ENCODE measurements at regions not wholly inside any gene's neighbourhood (a gene's known extent, or its start where the extent isn't known, plus 50 kb on each side); places are given as distances from the start of the nearest gene placed in this dataset.
"Not testable (repeated sequence)": the region's sequence is repeated elsewhere in the genome, so short reads cannot be mapped to it uniquely, and the experiment has no call there.

DNA sequence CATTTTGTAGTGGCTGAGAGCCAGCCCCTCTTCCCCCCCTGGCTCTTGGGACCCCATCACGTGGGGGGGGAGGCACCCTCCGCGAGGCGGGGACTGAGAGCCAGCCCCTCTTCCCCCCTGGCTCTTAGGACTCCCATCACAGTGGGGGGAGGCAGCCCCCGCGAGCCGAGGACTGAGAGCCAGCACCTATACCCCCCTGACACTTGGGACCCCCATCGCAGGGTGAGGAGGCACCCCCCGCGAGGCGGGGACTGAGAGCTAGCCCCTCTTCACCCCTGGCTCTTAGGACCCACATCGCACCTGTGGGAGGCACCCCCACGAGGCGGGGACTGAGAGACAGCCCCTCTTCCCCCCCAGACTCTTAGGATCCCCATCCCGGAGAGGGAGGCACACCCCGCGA, 2426.5 kb upstream of the PCDH20 start:
- in situ Hi-C loops (cut with MboI; ENCODE audit: low sequenced_read_pairs in 4 of 4), result no loop called here
- intact Hi-C loops (cut with DNase I; ENCODE audit: low total_unique reads), result no loop called here
- Histone ChIP-seq H3K4me3 (no peak overlapping the region), H3K27me3 (no peaks in the 10 kb centered on the region), H3K4me1 (no peaks in the 10 kb centered on the region), H3K27ac (no peak overlapping the region), H3K36me3 (no peaks in the 10 kb centered on the region), H3K9me3 (no peaks in the 10 kb centered on the region)
- TF ChIP-seq, protein P1, sequence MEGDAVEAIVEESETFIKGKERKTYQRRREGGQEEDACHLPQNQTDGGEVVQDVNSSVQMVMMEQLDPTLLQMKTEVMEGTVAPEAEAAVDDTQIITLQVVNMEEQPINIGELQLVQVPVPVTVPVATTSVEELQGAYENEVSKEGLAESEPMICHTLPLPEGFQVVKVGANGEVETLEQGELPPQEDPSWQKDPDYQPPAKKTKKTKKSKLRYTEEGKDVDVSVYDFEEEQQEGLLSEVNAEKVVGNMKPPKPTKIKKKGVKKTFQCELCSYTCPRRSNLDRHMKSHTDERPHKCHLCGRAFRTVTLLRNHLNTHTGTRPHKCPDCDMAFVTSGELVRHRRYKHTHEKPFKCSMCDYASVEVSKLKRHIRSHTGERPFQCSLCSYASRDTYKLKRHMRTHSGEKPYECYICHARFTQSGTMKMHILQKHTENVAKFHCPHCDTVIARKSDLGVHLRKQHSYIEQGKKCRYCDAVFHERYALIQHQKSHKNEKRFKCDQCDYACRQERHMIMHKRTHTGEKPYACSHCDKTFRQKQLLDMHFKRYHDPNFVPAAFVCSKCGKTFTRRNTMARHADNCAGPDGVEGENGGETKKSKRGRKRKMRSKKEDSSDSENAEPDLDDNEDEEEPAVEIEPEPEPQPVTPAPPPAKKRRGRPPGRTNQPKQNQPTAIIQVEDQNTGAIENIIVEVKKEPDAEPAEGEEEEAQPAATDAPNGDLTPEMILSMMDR (IDR thresholded peaks at IDR 0.05 in 4 of 5, conservative IDR thresholded peaks at IDR 0.05 in 1 of 5), result no peak
- no peak for TF ChIP-seq POLR2A (IDR thresholded peaks at IDR 0.05)
- ATAC-seq (no peak), DNase-seq (no peak)

DNA sequence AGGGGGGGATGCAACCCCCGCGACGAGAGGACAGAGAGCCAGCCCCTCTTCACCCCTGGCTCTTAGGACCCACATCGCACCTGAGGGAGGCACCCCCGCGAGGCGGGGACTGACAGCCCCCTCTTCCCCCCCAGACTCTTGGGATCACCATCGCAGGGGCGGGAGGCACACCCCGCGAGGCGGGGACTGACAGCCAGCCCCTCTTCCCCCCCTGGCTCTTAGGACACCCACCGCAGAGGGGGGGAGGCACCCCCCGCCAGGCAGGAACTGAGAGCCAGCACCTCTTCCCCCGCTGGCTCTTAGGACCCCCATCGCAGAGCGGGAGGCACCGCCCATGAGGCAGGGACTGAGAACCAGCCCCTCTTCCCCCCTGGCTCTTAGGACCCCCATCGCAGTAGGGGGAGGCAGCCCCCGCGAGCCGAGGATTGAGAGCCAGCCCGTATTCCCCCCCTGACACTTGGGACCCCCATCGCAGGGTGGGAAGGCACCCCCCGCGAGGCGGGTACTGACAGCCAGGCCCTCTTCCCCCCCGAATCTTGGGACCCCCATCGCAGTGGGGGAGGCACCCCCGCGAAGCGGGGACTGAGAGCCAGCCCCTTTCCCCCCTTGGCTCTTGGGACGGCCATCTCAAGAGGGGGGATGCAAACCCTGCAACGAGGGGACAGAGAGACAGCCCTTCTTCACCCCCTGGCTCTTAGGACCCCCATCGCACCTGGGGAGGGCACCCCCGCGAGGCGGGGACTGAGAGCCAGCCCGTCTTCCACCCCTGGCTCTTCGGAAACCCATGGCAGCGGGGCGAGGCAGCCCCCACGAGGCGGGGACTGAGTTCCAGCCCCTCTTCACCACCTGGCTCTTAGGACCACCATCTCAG, 2425.1 kb upstream of the PCDH20 start:
- no peaks in the 10 kb centered on the region for H3K27me3 ChIP-seq
- H3K27ac ChIP-seq, result no peak overlapping the region
- ATAC-seq (no peak), DNase-seq (no peak)
- TF ChIP-seq, protein P1 (IDR thresholded peaks at IDR 0.05 in 4 of 5, conservative IDR thresholded peaks at IDR 0.05 in 1 of 5), result no peak
- TF ChIP-seq POLR2A (IDR thresholded peaks at IDR 0.05), result no peak
- intact Hi-C loops (cut with DNase I; ENCODE audit: low total_unique reads), result no loop called here
- H3K4me3 ChIP-seq, result no peak overlapping the region
- in situ Hi-C loops (cut with MboI; ENCODE audit: low sequenced_read_pairs in 4 of 4), result no loop called here
- H3K4me1 ChIP-seq, result no peaks in the 10 kb centered on the region
- no peaks in the 10 kb centered on the region for H3K36me3 ChIP-seq
- no peaks in the 10 kb centered on the region for H3K9me3 ChIP-seq

DNA sequence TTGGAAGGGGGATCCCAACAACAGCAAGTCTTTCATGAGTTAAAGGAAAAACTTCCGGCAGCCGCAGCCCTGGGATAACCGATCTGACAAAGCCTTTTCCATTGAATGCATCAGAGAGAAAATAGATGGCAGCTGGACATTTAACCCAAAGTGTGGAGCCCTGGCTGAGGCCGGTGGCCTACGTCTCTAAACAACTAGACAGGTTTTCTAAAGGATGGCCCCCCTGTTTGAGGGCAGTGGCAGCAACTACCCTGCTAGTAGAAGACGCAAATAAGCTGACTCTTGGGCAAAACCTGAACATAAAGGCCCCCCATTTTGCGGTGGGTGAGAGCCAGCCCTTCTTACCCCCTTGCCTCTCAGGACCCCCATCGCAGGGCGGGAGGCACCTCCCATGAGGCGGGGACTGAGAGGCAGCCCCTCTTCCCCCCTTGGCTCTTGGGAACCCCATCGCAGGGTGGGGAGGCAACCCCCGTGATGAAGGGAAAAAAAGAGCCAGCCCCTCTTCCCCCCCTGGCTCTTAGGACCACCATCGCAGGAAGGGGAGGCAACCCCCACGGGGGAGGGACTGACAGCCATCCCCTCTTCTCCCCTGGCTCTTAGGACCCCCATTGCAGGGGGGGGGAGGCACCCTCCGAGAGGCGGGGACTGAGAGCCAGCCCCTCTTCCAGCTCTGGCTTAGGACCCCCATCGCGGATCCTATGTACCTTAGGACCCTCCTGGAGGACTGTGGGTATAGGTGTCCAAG, 2422.9 kb upstream of the PCDH20 start:
- no peaks in the 10 kb centered on the region for H3K4me1 ChIP-seq
- in situ Hi-C loops (cut with MboI; ENCODE audit: low sequenced_read_pairs in 4 of 4) (no loop called here), intact Hi-C loops (cut with DNase I; ENCODE audit: low total_unique reads) (no loop called here)
- H3K36me3 ChIP-seq, result no peaks in the 10 kb centered on the region
- DNase-seq (no peak), ATAC-seq (no peak)
- H3K4me3 ChIP-seq, result no peak overlapping the region
- no peaks in the 10 kb centered on the region for H3K27me3 ChIP-seq
- no peak overlapping the region for H3K27ac ChIP-seq
- no peak for TF ChIP-seq POLR2A (IDR thresholded peaks at IDR 0.05)
- TF ChIP-seq, protein P1 (IDR thresholded peaks at IDR 0.05 in 4 of 5, conservative IDR thresholded peaks at IDR 0.05 in 1 of 5), result no peak
- no peaks in the 10 kb centered on the region for H3K9me3 ChIP-seq

DNA sequence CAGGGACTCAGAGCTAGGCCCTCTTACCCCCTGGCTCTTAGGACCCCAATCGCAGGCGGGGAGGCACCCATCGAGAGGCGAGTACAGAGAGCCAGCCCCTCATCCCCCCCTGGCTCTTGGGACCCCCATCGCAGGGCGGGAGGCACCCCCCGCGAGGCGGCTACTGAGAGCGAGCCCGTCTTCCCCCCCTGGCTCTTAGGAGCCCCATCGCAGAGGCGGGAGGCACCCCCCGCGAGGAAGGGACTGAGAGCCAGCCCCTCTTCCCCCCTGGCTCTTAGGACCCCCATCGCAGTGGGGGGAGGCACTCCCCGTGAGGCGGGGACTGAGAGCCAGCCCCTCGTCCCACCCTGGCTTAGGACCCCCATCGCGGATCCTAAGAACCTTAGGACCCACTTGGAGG, 2422.1 kb upstream of the PCDH20 start:
- DNase-seq; intact Hi-C loops (cut with DNase I; ENCODE audit: low total_unique reads); ATAC-seq: not testable (repeated sequence)

DNA sequence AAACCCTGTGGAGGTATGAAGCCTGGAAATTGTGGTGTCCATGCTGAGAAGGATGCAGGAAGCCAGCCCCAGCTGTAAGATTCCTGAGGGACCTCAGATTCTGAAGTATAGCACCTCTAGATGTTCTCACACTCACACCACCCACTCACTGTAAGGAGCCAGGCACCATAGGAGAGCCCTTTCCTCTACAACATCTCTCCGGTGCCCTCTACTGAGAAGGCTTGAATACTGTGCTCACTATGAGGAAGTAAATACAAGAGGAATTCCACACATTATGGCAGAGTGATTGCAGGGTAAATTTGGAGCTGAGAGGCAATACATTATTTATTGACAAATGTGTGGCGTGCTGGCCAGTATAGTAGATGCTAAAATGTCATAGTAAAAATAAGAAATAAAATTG, 2414.0 kb upstream of the PCDH20 start:
- intact Hi-C loops (cut with DNase I; ENCODE audit: low total_unique reads); DNase-seq; H3K27me3 ChIP-seq; H3K9me3 ChIP-seq; ATAC-seq; H3K4me1 ChIP-seq; H3K4me3 ChIP-seq; in situ Hi-C loops (cut with MboI; ENCODE audit: low sequenced_read_pairs in 4 of 4); H3K36me3 ChIP-seq; H3K27ac ChIP-seq: not testable (repeated sequence)

More for the DNA sequence above, 2422.1 kb upstream of the PCDH20 start:
- H3K4me1 ChIP-seq; H3K36me3 ChIP-seq; H3K9me3 ChIP-seq; H3K4me3 ChIP-seq; H3K27me3 ChIP-seq; H3K27ac ChIP-seq; in situ Hi-C loops (cut with MboI; ENCODE audit: low sequenced_read_pairs in 4 of 4): not testable (repeated sequence)

DNA sequence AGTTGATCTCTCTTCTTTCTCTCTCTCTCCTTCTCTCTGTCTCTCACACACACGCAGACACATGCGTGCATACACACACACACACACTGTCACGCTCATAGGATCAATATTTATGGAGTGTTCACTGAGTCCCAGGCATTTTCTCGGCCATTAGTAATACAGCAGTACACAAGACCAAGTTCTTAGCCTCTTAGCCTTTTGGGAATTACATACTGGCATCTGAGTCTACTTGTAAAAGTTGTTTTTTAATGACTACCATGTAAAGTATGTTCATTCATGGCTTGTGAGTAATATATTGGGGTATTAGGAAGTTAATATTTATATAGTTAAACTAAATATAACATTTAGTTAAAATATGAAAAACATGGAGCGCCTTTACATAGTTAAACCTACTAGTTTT, 2406.1 kb upstream of the PCDH20 start:
- H3K4me3 ChIP-seq; H3K27me3 ChIP-seq; intact Hi-C loops (cut with DNase I; ENCODE audit: low total_unique reads); H3K9me3 ChIP-seq; in situ Hi-C loops (cut with MboI; ENCODE audit: low sequenced_read_pairs in 4 of 4); H3K27ac ChIP-seq; H3K36me3 ChIP-seq; DNase-seq; ATAC-seq; H3K4me1 ChIP-seq: not testable (repeated sequence)

DNA sequence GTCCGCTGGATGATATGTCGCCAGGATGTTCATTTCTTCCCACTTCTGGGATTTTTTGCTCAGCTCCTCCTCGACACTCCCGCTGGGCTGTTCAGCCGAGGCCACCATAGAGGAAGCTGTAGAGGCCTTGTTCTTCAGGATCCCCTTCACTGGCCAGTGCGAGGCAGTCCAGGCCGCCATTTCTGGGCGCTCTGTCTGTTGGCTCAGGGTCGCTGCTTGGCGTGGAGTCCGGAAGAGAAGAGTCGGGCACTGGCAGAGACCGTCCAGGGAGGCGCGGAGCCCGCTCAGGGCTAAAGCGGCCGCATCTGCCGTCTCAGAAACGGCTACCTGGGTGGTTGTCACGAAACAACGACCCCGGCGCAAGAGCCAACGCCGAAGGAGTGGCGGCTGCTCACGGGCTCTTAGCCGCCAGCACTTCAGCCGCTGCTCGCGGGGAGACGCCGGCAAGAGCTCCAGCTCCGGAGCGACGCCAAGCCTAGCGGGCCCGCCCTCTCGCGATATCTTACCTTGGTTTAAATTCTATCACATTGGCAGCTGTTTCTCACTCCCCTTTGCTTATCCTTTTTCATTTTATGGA, 2395.9 kb upstream of the PCDH20 start:
- DNase-seq; H3K4me3 ChIP-seq; H3K36me3 ChIP-seq; H3K4me1 ChIP-seq; H3K27ac ChIP-seq; ATAC-seq; H3K9me3 ChIP-seq; H3K27me3 ChIP-seq; intact Hi-C loops (cut with DNase I; ENCODE audit: low total_unique reads); in situ Hi-C loops (cut with MboI; ENCODE audit: low sequenced_read_pairs in 4 of 4): not testable (repeated sequence)

DNA sequence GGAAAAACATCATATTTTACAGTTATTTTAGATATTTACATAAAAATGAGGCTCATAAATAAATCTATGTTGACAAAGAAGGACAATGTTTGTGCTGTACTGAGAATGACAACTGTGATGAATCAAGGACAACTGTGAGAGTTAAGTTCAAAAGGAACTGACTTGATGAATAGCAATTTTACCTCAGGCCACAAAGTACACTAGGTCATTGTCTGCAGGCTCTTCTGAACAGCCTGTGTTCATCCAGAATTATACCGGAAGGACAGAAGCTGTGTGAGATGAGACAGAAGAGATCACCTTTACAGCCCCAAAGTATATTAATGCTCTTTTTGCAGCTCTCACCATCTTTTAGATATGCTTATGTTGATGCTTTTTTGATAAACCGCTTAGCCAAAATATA, 2375.5 kb upstream of the PCDH20 start:
- H3K27me3 ChIP-seq; H3K36me3 ChIP-seq; intact Hi-C loops (cut with DNase I; ENCODE audit: low total_unique reads); H3K4me3 ChIP-seq; ATAC-seq; H3K9me3 ChIP-seq; H3K4me1 ChIP-seq; in situ Hi-C loops (cut with MboI; ENCODE audit: low sequenced_read_pairs in 4 of 4); H3K27ac ChIP-seq; DNase-seq: not testable (repeated sequence)

Measured in gastrocnemius medialis (tissue), 4 donors.